ENCODE measurements at regions not wholly inside any gene's neighbourhood (a gene's known extent, or its start where the extent isn't known, plus 50 kb on each side); places are given as distances from the start of the nearest gene placed in this dataset.

- TF ChIP-seq ELF4 (IDR thresholded peaks at IDR 0.05): no peak
- TF ChIP-seq BHLHE40 (IDR thresholded peaks at IDR 0.05; ENCODE audit: borderline replicate concordance): no peak
- TF ChIP-seq HDGF (IDR thresholded peaks at IDR 0.05; ENCODE audit: borderline replicate concordance): no peak
- TF ChIP-seq LEF1 (IDR thresholded peaks at IDR 0.05; ENCODE audit: borderline replicate concordance): no peak
- TF ChIP-seq ARNT (IDR thresholded peaks at IDR 0.05): no peak
- no peak for TF ChIP-seq FOXM1 (IDR thresholded peaks at IDR 0.05; ENCODE audit: borderline replicate concordance)
- no peak for TF ChIP-seq SP1 (IDR thresholded peaks at IDR 0.05)
- no peak for TF ChIP-seq TARDBP (IDR thresholded peaks at IDR 0.05)
- no peak for TF ChIP-seq SUZ12 (IDR thresholded peaks at IDR 0.05)
Measured at GRCh38 chr19:33926306-33926705, 129.6 kb downstream of the KCTD15 start.

All from HEK293T (cell line).